OCI-LY3 (cell line): ENCODE measurements at regions not wholly inside any gene's neighbourhood (a gene's known extent, or its start where the extent isn't known, plus 50 kb on each side); places are given as distances from the start of the nearest gene placed in this dataset.

Experiments used
- CTCF ChIP-seq: fragments of 200-600, 300-600 bp; sonication (generic); IDR thresholded peaks from 2 replicates; pipeline ENCODE4 v1.5.1; 2014; ENCODE audit warnings: antibody characterized with exemption, low read length, low read depth
- EZH2phosphoT487 ChIP-seq: fragments of 200-600 bp; shearing (Covaris generic); IDR thresholded peaks from 2 replicates; pipeline ENCODE4 v1.6.1; 2018; ENCODE audit warnings: antibody characterized with exemption, mixed run types, low read depth

DNA sequence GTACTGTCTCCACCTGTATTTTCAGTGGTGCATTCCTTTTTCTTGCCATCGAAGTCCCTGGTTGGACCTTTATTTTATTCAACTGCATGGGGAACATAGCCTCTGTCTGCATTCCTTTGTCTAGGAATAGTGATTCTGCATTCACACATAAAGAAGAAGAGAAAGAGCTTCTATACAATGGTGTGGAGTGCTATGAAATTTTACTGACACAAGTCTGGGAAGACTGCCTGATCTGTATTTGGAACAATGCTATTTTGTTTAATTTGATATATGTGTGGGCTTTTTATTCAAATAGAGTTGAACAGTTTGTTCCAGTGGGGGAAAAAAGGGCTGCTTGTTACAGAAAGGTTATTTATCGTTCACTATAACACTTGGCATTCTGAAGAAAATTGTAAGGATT, 375.7 kb upstream of the POU3F2 start:
- no peak for TF ChIP-seq CTCF
- no peak for TF ChIP-seq EZH2phosphoT487
